Amniotic stem cell (primary cell): ENCODE measurements at regions not wholly inside any gene's neighbourhood (a gene's known extent, or its start where the extent isn't known, plus 50 kb on each side); places are given as distances from the start of the nearest gene placed in this dataset.

Source experiments
- DNase-seq: peaks from one replicate; lab custom pipeline; 2025; lab: John Stamatoyannopoulos, UW

GRCh38 chr20:52490711-52491430 lies 299.3 kb upstream of the ZFP64 start:
- DNase-seq: peak; percentile 23

- peak; percentile 9 for DNase-seq
Measured at GRCh38 chr20:52484438-52484837, 292.9 kb upstream of the ZFP64 start.

GRCh38 chr20:52483382-52483781 lies 291.8 kb upstream of the ZFP64 start:
- DNase-seq: no peak

GRCh38 chr20:52482044-52482443 lies 290.5 kb upstream of the ZFP64 start:
- no peak for DNase-seq

DNA sequence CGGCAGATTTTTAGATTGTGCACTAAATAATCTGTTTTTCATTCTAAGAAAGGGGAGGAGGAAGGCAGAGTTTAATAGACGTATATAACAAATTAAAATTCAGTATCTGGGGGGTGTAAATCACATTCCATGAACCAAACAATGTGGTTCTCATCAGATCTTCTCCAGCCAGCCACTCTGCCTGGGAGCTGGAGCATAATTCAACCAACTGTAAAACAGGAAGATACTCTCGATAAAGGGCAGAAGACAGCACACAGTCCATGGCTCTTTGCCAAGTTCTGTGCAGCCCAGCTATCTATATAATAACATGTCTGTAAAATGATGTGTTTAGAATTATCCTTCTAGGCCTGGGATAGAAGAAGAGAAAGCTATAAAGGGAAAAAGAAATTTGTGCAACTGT lies 289.9 kb upstream of the ZFP64 start:
- DNase-seq: no peak

DNA sequence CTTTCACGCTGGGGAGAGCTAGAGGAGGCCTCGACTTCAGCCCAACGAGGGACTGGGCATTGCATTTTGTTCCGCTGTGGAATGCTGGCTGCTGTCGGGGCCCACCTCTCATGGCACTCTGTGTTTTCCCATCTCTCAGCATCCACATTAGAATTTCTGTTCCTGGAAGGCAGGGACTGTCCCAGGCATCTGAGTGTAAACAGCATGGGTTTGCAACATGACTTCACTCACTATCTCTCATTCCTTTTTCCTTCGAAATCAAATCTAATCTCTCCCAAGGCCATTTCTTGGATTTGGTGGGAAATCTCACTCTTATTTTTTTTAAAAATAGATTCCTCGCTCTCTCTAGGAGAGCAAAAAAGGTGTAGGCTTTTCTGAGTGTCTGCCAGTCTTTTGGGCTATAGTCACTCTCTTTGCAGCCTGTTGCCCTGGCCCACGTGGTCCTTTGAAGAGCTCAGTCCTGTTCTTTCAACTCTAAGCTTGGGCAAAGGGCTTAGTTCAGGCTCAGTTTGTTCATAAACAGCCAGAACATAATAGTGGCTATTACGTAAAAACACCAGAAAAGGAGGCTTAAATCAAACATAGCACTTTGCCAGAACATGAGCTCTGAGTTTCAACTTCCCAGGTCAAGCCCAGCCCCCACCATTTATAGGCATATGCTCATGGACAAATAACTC lies 284.6 kb upstream of the ZFP64 start:
- no peak for DNase-seq

DNA sequence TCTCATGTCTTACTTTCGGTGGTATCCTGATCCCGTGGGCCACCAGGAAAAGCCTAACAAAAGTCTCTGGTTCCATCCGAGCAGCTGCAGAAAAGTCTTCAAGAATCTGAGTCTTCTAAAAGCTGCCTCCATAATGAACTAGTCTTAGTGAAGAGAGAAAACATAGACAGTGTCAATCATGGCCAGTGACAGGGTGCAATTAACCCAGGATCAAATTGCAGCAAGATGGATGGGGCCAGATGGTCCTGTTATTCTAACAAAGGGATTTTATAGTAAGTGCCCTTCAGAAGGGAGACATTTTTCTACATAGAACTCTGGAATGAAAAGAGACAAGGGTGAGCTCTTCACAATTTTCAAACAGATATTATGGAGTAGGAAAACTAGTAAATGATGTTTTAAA lies 281.6 kb upstream of the ZFP64 start:
- no peak for DNase-seq

DNA sequence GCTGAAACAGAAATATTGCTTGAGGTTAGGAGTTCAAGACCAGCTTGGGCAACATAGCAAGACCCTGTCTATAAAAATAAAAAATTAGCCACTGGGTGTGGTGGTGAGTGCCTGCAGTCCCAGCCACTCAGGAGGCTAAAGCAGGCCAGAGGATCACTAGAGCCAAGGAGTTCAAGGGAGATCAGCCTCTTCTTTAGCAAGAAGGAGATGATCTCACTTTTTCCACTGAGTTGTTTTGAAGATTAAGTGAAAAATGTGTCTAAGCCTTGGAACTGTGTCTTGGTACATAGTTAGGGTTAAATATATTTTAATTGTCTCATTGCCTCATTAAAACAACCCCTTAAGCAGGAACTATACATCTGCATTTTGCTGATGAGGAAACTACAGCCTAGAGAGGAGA lies 279.0 kb upstream of the ZFP64 start:
- DNase-seq: no peak

DNA sequence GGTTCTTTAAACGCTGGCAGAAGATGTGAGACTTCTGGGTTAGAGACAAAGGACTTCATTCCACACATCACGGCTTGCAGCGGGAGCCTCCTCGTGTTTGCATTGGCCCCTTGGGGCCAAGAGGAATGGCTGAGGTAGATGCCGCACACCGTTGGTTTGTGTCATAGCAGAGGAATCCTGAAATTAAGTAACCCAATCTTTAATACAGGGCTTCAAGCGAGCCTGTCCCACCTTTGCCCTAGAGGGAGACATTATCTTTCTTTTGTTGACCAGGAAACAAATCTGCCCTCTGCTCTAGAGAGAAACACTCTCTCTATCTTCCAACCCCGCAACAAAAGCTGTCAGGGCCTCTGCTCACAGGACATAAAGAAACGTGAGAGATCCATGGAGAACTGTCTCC lies 277.5 kb upstream of the ZFP64 start:
- DNase-seq: no peak

GRCh38 chr20:52465991-52466390 lies 274.4 kb upstream of the ZFP64 start:
- no peak for DNase-seq

GRCh38 chr20:52461582-52461981 lies 270.0 kb upstream of the ZFP64 start:
- no peak for DNase-seq

DNA sequence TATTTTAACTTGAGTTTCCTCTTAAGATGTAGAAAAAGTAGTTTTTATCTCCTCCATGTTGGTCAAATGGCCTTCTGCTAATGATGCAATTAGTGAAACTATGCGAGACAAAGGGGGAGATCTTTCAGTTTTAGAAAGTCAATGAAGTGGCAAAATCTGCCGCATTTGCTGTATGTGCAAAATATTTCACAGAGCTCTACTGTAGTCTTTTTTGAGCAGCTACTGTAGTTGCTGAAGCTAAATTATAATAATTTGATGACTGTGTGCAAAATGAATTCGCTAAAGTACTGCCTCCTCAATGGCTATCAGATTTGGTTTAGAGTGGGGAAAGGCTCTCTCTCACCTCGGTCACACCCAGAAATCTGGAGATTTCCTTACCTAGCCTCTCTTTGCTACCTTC lies 267.6 kb upstream of the ZFP64 start:
- DNase-seq: no peak

GRCh38 chr20:52457826-52458225 lies 266.2 kb upstream of the ZFP64 start:
- no peak for DNase-seq

GRCh38 chr20:52454660-52455059 lies 263.1 kb upstream of the ZFP64 start:
- no peak for DNase-seq

- DNase-seq: no peak
Measured at GRCh38 chr20:52448513-52449232, 257.1 kb upstream of the ZFP64 start.

DNA sequence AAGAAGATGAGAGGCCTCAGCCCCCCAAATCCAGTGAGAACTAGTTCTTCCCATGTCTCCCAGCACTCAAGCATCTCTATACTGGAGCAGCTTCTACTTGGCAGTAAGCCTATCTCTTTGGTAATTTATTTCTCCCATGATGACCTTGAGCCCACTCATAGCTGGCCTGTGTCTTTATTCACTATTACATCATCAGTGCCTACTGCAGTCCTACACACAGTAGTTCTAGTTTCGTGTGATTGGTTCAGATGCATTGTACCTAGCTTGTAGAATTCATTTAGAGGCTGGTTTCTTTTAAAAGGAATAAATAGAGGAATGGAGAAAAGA lies 255.6 kb upstream of the ZFP64 start:
- no peak for DNase-seq

DNA sequence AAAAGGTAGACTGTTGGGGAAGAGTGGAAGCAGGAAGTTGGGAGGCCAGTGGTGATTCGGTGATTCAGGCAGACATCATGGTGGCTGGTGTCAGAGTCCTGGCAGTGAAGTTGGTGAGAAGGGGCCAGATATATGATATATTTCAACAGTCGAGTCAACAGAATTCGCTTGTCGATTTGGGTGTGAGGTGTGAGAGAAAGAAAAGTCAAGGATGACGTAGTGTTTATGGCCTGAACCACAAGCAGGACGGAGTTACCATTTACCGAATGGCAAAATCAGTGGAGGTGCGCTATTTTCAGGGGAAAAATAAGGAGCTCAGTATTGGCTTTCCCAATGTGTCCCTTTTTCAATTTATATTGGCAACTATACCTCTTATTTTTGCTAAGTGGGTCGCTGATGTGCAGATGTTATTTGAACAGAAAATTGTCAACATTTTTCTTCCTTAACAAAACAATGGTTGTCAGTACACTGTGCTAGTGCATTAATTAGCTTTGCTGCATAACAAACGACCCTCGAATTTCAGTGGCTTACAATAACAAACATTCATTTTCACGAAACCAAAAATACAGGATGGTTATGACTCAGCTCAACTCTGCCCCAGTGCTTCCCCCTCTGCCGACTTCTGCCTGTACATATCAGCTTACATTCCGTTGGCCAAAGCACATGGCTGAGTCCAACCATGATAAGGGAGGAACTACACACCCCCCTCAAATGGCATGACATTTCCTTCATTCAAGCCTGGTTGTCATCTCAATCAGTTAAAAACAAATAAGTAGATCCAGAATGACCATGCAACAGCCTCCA lies 255.0 kb upstream of the ZFP64 start:
- DNase-seq: no peak

DNA sequence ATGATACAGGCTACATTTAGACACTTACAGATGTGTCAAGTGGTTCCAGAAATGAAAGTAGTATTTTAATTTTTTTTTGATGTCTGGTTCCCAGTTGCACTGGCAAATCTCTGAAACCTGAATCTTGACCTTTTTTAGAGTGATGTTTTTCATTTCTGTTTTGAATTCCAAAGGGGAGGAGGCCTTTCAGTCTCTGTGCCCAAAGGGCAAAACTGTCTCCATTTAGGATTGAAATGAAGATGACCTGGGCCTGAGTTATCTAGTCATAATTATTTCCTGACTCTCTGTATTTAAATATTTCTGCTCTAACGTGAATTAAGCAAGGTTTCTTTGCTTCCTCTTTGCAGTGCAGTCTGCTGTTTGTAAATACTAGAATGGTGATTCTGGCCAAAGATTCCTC lies 252.9 kb upstream of the ZFP64 start:
- no peak for DNase-seq

DNA sequence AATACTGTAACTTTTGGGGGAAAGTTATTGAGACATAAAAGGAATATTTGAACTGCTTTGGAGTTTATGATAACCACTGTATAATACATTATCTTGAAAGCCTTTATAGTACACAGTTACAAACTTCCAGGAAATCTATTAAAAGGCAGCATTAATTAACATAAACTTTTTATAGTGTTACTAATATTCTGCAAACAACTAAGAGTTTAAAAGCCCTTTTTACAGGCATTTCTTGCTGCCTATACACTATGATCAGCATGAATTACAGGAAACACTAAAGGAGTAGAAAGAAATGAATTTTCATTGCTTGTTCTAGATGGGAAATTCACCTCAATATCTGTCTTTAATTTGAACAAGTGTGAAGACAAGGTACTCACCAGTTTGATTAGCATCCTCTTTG lies 252.3 kb upstream of the ZFP64 start:
- DNase-seq: no peak

GRCh38 chr20:52441710-52442109 lies 250.1 kb upstream of the ZFP64 start:
- no peak for DNase-seq

DNA sequence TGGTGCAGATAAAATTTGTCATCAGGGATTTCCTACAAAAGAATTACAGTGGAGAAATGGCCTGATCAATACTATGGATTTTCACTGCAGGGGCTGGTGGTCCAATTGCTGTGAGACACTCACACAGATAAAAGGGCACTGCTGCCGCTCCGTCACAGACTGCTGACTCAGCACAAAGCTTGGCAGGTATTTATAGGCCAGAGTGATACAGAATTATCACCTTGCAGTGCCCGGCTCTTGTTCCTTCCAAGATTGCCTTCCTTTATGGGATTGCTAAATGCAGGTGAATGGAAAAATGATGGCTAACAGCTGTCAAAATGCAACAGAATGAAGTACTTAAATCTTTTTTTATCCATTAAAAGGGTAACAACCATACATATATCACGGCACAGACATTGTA lies 247.8 kb upstream of the ZFP64 start:
- DNase-seq: no peak

DNA sequence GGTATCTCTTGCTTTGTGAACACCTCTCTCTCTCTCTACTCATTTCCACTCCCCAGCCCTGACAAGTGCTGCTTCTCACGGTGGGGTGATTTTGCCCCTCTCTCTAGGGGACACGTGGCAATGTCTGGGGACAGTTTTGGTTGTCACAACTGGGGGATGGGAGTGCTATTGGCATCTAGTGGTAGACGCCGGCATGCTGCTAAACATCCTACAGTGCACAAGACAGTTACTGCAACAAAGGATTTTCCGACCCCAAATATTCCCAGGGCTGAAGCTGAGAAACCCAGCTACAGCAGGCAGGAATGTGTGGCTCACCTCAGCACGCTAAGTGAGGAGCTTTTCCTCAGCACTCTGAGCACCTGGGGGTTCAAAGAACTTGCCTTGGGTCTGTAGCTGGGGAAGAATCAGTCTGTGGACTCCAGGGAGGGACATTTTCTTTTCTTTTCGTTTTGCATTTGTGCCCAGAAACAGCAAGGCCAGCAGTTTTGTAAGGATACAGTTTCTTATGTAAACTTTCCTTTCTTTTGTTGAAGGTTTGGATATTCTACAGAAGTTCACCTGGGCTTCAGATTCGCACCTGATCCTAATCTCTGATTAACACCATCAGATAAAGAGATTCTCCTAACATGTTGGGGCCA lies 246.9 kb upstream of the ZFP64 start:
- no peak for DNase-seq
